NOMO-1 (cell line): ENCODE measurements at regions not wholly inside any gene's neighbourhood (a gene's known extent, or its start where the extent isn't known, plus 50 kb on each side); places are given as distances from the start of the nearest gene placed in this dataset.
"Not testable (repeated sequence)": the region's sequence is repeated elsewhere in the genome, so short reads cannot be mapped to it uniquely, and the experiment has no call there.

Experiments used
- DNase-seq, 2 experiments: peaks; one replicate each; lab custom pipeline; 2025; ENCODE audit not compliant: unreplicated experiment in 2 of 2; lab: John Stamatoyannopoulos, UW

DNA sequence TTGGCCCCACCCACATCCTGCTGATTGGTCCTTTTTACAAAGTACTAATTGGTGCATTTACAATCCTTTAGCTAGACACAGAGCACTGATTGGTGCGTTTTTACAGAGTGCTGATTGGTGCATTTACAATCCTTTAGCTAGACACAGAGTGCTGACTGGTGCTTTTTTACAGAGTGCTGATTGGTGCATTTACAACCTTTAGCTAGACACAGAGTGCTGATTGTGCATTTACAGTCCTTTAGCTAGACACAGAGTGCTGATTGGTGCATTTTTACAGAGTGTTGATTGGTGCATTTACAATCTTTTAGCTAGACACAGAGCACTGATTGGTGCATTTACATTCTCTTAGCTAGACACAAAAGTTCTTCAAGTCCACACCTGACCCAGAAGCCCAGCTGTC, 144.2 kb upstream of the XIRP2 start:
- DNase-seq = not testable (repeated sequence)

DNA sequence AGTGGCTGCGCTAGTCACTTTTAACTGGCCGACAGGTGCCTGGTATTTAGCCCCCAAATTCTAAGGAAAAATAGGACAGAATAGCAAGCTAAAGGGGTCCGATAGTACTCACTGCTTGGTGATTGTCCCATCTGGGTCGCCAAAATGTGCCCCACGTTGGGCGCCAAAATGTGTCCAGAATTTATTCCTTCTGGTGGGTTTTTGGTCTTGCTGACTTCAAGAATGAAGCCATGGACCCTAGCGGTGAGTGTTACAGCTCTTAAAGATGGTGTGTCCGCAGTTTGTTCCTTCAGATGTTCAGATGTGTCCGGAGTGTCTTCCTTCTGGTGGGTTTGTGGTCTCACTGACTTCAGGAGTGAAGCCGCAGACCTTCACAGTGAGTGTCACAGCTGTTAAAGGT, 144.8 kb upstream of the XIRP2 start:
- not testable (repeated sequence) for DNase-seq

DNA sequence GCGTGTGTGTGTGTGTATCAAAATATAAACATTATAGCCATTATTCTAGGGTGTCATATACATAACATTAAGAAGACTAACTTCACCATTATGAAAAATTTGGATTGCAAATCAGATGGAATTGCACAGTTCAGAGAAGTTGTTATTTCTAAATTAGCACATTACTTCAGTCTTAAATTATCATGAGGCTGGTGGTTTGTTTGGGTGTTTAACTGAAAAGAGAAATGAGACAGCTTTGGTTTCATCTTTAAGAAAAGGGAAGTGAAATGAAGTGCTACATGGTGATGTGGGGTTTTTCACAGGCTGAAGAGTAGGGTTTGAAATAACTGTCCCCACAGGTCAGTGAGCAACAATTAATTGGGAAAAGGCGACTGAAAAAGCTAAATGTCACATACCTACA, 161.2 kb upstream of the XIRP2 start:
- DNase-seq = peak; percentile 34 to 92

DNA sequence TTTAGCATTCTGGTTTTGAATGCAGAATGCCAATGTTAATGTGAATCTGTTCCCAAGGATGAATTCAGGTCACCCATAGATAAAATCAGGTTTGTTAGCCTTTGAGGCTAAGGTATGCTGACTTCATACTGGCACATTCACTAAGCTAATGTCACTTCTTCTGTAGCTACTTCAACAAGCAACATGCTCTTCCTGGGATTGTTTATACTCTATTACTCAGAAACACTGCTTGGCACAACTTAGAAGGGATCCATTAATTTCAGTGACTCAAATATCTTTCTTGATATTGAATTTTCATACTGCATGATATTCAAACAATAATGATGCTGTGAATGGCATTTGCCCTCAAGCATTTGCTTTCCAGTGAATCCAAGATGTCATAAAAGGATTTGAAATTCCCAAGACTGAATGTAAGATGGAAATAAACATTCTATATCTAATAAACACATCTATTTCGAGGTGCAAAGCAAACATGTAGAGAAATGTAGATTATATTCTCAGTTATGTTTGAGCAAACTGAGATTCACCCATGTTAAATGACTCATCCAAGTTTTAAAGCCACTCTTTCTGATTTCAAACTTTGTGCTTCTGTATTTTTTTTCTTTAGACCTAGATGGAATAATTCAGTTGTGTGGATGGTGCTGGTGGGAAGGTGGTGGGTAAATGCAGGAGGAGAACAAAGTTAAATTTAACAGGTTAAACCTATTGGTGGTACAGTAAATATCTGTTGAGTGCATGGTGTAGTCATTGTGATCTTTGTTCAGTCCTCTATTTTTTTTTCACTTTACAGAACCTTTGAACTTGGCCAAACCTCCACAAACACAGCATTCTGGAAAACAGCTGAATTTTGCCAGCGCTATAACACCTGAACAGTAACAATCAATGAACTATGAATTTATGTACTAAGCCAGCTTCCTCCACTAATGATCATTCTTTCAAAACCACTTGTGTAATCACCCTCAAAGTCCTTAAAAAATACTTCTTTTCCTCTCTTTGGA, 162.1 kb upstream of the XIRP2 start:
- DNase-seq = no peak

DNA sequence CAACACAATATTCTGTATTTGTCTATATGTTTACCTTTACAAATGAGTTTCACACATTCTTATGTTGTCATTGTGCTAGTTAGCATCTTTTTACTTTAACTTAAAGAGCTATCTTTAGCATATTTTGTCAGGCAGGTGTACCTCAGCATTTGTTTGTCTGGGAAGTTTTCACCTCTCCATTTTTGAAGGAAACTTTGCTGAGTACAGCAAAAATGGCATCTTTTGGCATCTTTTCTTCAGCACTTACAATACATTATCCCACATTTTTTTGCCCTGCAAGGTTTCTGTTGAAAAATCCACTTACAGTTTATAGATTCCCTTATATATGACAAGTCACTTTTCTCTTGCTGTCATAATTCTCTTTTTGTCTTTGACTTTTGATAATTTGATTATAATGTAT, 171.3 kb upstream of the XIRP2 start:
- no peak for DNase-seq

DNA sequence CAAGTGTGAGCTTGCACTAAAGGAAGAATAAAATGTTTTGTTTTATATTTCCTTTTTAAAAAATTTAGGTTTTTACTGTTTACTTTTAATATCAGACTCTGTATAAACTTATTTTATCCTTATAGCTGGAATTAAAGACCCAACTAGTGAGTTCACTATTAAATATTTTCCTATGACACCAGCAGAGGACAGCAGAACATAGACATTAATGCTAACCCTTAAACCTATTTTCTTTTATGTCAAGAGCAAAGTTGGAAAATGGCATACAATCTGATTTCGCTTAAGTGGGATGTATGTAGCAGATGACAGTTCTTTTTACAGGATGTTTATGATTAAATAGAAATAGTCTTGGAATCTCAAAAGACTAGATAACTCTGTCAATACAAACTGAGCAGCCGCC, 188.2 kb upstream of the XIRP2 start:
- DNase-seq = no peak

DNA sequence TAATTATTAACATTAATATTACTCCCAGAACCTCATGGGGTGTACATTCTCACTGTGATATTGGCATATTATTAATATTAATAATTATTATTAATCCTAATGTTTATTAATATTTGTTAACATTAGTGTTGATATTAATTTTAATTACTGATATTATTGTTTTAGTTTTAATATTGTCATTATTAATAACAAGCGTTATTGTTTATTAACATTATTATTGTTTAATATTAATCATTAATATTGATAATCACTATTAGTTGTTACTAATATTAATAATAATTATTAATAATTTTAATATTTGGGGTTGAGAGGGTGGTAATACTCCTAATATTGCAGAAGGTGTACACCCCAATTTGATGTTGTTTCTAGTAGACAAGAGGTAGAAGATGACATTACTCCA, 193.1 kb upstream of the XIRP2 start:
- no peak for DNase-seq

DNA sequence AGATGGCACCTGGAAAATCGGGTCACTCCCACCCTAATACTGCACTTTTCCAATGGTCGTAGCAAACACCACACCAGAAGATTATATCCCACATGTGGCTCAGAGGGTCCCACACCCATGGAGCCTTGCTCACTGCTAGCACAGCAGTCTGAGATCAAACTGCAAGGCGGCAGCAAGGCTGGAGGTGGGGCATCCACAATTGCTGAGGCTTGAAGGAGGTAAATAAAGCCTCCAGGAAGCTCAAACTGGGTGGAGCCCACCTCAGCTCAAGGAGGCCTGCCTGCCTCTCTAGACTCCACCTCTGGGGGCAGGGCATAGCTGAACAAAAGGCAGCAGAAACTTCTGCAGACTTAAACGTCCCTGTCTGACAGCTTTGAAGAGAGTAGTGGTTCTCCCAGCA, 192.0 kb upstream of the SCN7A start:
- not testable (repeated sequence) for DNase-seq

DNA sequence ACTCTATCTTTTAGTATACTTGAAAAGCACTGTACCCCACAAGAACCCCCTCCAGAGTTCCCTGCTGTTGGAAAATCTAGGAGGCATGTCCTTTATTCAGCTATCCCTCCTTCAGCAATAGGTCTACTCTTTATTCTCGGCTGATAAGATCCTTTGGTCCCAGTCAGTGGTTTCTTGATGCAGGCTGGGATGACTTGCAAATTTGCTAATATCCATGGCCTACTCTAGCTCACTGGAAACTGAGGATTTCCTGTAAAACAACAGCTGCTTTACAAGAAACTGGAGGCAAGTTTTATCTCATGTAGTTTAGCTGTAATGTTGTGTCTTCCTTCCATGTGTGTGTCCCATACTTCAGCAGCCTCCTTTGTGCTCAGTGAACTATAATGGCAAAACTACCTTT, 183.9 kb upstream of the SCN7A start:
- DNase-seq = no peak

DNA sequence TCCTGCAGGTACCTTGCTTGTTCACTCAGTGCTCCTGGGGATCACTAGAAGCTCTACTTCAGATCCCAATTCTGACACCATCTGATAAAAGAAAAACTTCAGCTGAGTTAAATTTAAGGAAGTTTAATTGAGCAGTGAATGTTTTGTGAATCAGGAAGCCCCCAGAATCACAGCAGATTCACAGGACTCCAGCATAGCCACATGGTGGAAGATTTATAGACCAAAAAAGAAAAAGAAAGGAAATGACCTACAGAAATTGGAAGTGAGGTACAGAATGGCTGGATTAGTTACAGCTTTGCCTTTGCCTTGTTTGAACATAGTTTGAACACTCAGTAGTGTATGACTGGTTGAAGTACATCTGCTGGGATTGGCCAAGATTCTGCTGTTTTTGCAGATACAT, 182.7 kb upstream of the SCN7A start:
- no peak for DNase-seq

DNA sequence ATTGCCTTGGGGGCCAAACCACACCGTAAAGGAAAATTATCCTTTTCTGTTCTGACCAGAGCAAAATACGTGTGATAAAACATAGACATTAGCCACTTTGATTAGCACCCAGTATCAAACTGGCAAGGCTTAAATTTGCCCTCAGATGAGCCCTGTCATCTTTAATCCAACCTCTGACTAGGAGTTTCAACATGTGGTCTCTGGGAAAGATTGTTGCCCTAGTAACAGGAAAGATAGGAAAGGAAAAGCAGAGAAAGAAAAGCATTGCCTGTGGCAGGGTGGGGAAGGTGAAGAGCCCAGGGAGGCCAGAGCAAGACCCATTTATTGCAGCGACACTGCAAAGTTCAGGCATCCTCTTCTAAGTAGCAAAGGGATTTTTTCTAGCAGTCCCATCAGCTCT, 181.5 kb upstream of the SCN7A start:
- no peak for DNase-seq

DNA sequence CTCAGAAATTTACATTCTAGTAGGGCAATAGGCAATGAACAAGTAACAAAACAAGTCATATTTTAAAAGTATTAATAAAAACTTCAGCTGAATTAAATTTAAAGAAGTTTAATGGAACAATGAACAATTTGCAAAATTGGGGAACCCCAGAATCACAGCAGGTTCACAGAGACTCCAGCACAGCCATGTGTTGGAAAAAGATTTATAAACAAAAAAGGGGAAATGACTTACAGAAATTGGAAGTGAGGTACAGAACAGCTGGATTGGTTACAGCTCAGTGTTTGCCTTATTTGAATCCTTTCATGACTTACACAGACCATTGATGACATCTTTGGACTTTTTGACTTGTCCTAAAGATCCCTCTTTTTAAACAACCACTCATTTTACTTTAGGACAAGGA, 179.9 kb upstream of the SCN7A start:
- no peak for DNase-seq

DNA sequence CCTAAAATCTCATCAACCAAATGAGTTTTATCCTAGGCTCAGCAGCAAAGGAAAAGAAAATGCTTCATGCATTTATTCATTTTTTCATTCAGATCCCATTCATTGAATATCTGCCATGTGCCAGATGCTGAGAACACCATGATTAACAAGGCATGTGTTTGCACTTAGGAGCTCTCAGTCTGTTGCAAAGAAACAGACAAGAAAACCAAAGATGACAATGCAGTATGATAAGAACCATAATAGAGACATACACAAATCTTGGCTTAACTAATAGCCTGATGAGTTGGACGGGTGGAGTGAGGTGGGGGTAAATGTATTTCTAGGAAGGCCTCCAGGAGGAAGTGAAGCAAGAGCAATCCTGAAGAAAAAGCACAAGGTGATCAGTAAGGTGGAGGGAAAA, 177.8 kb upstream of the SCN7A start:
- no peak for DNase-seq

DNA sequence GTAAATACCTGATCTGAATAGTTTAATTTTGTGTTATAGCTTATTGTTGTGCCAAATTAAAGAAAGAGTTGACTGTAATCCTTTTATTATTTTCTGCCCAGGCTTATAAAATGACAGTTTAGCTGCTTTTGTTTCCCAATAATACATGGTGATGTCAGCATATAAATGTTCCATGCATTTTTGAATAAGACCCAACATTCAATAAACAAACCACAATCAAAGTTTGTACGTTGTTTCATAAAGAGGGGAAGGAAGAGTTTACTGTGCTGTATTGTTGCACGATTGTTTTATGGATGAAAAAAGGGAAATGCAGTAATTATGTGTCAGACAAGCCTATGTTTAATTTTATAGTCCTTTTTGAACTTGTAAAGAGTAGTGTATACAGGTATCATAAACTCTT, 177.2 kb upstream of the SCN7A start:
- no peak for DNase-seq

DNA sequence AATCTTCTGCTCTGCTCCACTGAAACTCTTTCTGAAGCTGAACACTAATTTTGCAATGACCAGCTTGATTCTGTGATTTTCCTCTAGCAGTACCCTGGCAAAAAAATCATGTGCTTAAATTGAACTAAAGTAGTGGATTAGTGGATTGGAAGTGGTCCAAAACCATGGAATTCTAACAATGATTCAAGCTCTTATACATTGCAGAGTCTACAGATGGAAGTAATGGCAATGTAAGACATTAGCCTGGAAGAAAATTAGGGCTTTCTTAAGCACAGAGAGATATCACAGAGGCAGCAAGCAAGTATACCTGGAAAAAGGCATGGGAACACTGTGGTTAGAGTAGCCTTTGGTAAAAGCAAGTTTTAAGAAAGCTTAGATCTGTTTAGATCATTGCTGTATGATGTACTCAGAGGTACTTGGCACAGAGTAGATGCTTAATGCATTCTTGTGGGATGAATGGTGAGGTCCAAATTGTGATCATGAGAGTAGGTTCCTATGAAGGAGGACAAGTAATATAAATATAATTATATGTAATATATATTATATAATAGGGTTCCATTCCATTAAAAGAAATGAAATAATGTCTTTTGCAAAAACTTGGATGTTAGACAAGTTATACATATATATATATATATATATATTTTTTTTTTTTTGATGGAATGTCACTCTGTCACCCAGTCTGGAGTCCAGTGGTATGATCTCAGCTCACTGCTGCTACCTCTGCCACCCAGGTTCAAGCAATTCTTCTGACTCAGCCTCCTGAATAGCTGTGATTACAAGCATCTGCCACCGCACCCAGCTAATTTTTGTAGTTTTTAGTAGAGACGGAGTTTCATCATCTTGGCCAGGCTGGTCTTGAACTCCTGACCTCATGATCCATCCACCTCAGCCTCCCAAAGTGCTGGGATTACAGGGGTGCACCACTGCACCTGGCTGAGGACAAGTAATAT, 172.2 kb upstream of the SCN7A start:
- no peak for DNase-seq

DNA sequence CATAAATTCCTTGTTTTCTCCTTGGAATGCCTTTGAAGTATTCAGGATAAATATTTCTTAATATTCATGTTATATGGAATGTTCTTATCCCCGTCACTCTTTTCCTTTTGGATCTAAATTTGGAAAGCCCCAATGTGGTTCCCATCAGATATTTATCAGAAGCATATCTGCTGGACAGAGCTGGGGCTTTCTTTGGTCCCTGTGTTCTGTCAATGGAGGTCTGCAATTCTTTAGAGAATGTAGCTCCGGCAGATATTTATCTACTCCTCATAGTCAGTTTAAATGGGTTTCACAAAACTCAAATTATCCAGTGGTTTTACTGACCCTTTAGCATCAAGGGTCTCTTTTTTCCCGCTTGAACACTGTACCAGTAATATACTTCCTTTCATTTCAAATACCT, 167.8 kb upstream of the SCN7A start:
- no peak for DNase-seq

DNA sequence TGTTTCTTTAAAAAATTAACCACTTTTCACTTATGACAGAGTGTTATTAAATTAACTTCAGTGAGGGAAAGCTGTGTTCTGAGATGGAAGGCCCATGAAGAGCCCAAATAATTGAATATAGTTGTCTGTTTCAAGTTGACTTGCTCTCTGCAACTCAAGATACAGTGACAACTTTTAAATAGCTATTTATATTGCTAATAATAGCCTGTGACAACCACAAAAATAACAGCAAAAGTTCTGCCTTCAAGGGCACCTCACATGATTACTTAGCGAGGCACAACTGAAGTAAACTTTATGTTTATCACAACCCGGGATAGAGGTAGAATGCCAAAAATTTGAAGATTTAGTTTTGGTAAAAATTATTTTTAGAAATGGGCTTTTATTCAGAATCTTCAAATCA, 167.3 kb upstream of the SCN7A start:
- DNase-seq = no peak

DNA sequence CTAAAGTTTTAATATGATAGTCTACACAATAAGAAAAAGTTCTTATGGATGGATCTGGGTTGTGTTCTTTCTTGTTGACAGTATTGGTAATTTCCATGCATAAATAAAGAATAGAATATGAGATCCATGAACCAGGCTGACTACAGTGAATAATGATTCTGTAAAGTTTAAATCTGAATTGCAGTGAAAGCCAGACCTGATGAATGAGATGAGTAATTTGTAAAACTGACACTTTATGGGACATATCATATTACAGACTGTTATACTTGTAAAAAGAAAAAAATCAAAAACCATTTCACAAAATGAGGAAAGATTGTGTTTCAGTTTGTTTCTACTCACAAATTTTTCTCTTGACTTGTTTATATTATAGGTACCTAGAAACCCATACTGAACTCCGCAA, 164.9 kb upstream of the SCN7A start:
- no peak for DNase-seq

DNA sequence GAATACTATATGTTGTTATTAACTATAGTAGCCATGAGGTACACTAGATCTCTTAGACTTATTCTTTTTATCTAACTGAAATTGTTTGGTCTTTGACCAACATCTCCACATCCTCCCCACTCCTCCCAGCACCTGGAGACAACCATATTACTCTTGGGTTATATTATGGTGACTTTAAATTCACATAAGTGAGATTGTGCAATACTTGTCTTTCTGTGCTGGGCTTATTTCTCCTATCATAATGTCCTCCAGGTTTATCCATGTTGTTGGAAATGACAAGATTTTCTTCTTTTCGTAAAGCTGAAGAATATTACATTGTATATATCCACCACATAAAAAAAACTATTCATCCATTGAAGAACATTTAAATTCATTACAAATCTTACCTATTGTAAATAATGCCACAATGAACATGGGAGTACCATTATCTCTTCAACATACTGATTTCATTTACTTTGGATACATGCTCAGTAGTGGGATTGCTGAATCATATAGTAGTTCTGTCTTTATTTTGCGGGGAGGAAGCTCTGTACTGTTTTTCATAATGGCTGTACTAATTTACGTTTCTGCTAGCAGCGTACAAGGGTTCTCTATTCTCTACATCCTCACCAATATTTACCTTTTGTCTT, 159.2 kb upstream of the SCN7A start:
- no peak for DNase-seq

DNA sequence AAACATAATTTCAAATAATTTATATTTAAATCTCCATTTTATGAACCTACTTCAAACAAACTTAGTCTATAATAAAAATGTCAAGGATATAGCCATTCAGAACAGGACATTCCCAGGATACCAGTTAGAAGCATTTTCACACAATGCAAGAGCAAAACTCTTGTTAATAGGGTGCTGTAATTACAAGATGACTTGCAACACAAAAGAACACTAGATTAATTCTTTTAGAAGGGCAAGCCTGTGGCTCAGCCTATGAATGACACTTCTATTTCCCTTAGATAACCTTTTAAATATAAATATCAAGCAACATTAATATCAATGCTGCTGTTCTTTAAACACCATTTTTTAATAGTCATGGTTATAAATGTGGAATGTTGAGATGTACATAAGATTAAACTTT, 157.9 kb upstream of the SCN7A start:
- no peak for DNase-seq

DNA sequence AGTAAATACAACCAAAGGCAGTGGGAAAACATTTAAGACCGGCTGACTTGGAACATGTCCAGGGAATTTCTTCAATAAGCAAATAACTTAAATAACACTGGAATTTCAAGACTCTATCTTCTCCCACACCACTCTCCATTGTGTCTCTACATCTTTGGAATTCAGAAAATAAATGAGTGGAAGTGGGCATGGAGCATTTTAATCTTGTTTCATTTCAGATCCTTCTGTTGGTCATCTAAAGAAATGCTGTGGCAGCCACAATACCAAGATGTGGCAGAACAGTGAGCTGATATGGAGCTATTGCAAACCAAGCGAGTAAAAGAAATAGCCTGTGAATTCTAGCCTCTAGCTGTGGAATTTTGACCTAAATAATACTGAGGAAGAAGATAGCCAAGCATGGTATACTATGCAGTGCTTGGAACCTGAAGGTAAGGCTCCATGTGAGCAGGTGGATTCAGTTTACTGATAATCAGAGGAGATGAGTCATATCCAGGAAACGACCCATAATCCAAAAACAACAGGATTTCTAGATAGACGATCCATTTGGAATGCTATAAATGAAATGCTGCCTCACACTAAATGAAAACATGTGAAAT, 157.1 kb upstream of the SCN7A start:
- DNase-seq = no peak
